SIG-M5 treated with dmso at 0.1 percent for 504 hours (cell line): ENCODE measurements at regions not wholly inside any gene's neighbourhood (a gene's known extent, or its start where the extent isn't known, plus 50 kb on each side); places are given as distances from the start of the nearest gene placed in this dataset.

Experiments used
- DNase-seq: peaks from one replicate; lab custom pipeline; 2025; ENCODE audit not compliant: unreplicated experiment; lab: John Stamatoyannopoulos, UW

DNA sequence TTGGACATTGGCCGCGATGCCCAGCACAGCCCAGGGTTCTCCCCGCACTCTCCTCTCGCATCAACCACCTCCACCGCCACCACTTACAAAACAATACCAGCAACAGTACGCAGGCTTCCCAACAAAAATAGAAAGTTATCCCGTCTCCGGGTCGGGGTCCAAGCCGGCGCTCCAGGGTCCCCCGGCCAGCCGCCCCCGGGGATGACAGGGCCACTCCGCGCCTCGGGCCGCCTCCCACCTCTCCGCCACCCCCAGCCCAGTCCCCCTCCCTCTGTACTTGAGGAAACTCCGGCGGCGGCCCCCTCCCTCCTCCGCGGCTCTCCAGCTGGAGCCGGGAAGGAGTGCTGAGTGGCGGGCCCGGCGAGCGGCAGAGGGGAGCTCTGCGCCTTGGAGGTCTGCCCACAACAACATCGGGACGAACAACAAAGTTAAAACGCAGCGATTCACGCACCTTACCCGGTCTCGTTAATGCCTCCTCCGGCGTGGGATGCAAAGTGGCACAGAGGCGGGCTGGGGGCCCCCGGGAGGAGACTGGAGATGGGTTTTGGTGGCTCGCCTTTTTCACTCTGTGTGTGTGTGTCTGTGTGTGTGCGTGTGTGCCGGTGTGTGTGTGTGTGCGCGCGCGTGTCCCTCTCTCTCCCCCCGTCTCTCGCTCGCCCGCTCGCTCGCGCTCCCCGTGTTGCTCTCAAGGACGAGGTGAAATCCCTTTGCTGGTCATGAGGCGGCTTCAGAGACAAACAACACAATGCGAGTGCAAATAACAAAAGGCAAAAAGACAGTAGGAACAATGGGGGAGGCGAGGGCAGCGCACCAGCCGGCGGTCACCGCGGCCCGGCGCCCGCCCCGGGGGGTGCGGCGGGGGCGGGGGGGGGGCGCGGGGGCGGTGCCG lies 386.8 kb downstream of the BCAT1 start:
- no peak for DNase-seq

DNA sequence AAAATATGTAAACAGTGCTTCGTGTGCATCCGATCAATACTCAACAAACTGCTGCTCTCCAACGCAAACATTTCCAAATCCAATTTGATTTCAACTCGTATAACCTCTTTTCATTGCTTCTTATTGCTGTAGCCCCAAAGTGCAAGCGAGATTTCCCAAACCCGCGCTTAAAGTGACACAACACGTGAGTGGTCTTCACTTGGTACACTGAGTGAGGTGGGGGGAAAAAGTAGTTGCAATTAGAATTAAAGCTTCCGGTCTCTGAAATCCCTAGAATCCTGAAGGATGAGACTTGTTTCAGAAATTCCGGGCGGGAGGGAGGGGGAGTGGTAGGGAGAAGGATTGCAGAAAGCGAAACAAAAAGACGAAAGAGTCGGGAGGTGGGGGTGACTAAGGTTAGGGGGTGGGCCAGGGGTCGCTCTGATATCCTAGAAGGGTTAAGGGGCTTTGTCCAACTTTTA lies 387.5 kb downstream of the BCAT1 start:
- DNase-seq: no peak

DNA sequence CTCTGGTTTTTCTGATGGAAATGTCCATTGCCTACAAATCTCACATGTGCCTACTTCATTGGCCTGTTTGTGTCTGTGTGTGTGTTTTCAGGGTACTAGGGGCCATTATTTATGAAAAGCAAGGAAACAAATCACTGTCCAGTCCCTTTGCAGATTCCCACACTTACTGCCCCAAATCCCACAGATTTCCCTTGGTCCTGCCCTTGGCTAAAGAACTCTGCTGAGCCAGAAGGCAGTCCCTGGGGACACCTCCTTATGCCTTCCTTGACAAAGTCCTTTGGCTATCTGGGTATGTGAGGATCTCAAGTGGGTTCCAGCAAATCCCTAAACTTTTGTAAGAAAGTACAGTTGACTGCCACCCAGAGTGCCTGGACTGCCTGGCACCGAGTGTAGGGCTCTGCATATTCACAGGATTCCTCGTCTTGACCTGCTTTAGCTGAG lies 388.1 kb downstream of the BCAT1 start:
- no peak for DNase-seq

DNA sequence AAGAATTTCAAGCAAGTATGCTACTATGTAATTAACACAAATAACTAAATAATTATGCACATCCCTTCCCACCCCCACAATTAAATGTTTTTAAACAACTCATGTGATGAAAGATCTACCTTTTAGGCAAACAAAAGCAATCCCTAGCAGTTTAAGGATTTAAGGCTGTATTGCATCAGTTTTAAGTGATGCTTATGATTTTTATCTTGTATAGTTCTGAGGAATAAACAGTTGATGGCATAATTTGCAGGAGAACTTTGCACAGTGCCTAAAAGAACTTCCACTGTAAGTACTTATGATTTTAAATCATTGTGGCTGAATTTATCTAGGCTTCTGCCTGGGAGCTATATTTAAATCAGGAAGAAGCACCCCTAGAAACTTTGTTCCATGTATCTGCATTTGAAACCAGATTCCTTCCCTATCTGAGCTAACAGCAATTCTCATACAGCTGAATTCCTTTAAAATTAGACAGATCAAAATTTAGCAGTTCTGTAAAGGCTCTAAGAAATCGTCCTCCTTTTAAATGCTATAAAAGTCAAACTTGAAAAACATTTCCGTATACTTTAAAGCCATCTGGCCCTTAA lies 388.6 kb downstream of the BCAT1 start:
- no peak for DNase-seq

DNA sequence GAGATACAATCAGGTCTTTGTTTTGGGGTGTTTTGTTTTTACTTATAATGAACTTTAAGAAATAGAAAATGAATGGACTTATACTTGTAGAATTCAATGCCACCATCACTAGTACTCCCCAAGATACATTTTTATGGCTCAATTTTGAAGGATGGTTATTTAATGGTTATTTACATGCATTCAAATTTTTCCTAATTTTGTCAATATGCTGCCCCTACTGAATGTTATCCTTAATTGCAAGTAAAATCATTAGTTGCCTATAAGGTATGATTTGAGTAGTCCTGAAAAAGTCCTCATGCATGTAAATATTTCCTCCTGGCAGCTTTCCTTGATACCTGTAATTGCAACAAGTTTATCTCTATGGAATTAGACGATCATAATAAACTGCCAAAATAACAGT lies 391.2 kb downstream of the BCAT1 start:
- no peak for DNase-seq

DNA sequence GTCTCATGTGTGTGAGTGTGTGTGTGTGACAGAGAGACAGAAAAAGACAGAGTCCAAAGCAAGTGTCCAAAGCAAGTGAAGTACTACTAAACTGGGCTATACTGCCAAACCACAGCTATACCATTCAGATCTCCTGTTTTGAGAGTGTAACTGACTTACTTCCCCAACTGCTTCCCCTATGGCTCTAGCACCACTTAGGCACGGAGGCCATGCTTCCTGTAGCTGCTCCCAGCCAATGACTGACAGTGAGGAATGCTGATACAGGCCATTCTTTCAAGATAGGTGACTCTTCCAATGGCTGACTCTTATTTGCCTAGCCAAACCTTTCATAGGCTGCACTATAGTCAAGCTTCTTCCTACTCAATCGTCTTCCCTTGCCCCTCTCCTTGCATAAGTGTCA lies 393.2 kb downstream of the BCAT1 start:
- no peak for DNase-seq

DNA sequence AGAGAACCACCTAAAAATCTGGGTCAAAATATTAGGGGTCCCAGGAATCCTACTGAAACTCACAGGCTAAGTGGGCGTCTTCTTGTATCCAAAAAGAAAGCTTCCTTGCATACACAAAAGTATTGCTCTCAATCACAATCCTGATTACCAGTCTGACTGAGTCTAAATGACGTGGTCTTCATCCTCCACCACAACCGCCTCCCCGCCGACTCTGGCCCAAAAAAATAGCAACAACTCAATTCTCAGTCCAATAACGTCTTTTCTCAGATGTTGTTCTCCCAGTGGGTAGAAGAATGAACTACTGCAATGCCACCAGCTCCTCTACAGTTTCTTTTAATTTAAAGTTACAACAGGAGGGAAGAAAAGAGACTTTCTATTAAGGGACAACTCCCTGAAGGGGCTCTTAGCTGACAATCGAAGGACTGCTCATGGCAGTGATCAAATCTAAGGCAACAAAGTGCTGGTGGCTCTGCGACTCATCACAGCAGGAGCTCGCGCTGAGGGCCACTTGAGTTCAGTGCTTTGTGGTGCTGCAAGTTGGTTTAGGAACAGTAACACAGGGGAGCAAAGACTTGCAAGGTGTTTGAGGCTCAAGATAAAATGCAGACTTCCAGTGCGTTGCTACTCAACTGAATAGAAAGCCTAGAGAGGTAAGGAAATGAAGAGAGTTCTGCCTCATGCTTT lies 394.1 kb downstream of the BCAT1 start:
- no peak for DNase-seq

DNA sequence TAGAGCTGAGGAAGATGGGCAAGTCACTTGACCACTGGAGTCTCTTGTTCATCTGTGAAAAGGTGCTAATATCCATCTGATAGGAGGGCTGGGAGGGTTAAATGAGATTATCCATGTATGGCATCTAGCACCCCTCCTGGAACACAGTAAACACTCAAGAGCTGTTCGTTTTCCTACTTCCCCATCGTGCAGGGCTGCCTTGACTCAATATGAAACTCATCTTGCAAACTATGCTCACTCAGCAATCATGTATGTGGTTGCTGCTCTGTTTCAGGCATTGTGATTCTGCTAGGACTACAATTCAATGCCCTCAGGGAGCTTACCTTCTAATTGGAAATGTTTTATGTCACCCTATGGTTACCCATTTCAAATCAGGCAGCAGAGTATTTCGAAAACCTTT lies 395.6 kb downstream of the BCAT1 start:
- DNase-seq: no peak

DNA sequence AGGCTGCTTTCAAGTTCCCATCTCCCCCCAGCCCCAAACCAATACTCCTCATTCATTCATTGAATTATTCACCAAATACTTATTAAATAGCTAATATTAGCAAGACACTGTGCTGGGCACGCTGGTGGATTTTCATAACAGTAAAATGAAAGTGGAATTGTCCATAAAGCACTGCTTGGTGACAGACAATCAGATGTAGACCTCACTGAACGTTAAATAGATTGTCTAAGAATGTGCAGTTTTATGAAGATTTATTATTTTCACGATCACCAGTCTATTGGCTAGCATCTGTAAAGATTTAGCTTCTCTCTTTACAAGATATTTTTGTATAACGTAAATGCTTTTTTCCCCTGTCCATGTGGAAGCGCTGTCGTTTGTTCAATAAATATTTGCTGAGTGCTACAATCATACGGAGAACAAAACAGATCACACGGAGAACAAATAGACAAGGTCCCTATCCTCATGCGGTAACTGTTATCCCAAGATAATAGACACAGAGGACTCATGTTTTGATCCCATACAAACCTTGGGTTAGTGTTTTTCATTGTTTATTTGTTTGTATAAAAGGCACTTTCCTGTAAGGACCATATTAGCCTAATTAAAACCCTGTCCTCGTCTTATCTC lies 397.6 kb downstream of the BCAT1 start:
- no peak for DNase-seq

DNA sequence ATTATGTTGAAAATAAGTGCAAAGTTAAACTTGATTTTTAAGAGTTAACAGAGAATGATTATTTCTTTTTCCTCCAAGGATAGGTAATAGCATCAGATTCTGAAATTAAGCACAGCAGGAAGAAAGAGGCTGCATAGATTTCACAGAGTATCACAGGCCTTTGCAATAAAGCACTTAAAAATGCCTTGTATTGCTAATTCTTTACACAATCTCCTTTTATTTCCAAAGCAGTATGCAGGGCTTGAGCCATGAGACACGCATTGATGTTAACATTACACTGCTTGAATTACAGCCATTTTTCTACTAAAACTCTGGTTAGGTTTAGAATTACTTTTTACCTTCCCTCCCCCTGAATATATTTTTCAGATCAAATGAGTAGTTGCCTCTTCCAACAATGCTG lies 398.3 kb downstream of the BCAT1 start:
- DNase-seq: no peak

DNA sequence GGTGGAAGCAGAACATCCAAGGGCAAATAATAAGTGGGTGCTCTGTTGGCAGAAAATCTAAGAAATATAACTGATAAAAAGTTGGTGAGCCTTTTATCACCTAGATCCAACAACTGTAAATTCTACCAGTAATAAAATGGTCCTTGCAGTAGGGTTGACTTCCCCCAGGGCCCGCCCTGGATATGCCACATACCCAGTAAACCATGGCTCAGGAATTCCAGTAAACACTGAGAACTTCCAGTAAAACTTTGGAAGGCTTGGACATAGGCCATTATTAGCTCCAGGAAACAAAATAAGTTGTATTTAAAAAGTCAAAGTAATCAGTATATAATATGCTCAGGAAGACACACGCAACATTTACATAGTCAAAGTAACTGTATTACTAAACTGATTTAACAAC lies 402.2 kb downstream of the BCAT1 start:
- DNase-seq: no peak

DNA sequence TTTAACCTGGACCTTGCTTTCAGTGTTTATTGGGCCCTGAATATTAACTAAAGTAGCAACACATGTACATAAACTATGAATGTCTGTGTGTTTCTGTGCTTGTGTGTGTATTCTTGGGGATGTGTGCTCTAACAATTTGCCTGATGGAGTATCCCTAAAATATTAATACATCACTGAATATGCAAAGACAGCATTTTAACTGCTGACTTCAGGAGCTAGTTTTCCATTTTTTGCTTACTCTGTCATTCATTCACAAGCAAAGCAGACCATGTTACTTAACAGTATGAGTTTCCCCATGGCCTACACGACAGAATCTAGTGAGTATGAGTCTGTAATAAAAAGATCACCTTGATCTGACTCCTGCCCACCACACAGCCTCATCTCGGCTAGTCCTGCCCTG lies 402.8 kb downstream of the BCAT1 start:
- no peak for DNase-seq

DNA sequence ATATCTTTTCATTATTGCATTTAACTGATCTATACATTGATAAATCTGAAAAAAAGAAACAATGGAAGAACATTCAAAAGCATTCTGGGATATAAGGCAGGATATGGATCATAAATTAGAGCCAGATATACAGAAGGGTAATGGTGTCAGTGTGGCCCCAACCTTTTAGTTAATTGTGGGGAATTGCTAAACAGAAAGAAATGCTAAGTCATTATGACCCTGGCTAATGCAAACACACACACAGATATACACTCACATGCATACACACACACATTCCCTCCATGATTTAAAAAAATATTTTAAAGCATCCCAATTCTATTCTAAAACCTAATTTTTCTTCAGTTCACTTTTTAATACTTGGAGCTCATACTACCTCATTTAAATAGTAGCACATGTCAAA lies 404.5 kb downstream of the BCAT1 start:
- no peak for DNase-seq

DNA sequence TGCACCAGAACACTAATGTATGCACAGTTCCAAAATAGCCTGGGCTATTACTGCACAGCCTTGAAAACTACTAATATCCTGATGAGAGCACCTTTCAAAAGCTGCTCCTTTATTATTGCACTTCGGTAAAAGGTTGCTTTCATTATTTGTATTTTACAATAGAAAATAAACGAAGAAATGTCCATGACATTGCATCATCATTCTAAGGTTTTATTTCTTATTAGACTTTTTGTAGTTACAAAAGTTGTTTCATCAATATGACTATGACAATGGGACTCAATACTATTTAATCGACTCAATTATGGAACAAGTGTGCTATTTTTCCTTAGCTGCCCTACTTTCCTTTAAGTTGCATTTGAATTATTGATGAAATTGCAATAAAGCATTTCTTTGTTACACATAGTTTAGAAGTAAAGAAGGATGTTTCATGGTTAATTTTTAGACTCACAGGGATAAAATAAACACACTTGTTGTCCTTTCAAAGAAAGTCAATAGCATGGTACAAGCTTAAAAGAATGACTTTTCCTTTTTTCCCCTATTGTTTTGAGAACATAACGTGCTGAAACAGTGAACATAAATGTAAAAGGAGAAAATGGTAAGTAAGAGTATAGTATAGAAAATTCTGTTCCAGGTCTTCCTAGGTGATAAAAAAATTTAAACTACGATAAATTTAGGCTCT lies 407.6 kb downstream of the BCAT1 start:
- no peak for DNase-seq

DNA sequence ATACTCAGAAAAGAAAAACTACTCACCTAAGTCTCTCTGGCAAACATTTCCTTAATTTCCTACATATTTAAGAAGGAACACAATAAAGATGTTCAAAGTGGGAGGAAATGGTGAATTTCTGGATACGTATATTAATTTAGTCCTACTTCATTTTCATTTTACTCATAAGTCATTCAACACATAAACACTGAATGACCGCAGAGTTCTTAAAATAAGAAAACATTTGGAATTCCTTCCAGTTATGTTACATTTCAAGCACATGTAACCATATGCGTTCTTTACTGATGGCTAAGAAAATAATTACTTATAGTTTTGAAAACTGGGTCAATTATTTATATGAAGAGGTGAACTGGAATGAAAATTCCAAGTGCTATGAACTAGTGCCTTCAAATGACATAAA lies 409.3 kb downstream of the BCAT1 start:
- DNase-seq: no peak

DNA sequence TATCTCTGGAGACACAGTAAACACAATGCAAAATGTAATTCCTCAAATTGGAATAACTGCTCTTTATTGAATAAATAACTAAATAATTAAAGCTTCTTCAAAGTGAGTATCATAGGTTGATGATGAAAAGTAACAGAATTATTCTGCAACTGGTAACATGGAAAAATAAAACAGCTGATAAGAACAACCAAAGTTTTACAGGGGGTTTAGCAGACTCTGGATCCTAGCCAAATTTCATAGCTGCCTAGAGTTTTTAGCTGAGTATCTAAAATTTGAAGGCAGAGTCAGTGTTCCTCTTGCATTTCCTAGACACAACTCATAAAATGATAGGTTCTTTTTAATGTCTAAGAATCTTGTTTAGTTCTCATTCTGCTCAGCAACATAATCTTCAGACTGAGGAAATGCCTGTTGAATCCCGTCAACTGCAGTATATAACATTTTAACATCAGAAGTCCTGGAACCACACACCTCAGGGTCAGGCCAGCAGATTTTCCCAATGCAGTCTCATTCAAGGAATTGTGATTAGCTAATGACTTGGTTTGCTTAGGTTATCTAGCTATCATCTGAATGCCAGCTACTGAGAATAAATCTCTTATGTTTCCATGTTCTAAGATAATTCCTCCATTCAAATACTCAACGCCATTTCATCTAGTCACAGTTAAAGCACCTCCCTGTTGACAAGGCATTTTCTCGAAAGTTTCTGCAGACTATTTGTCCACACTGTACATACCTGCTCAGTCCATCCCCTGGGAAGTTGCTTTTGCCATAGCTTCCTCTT lies 411.6 kb downstream of the BCAT1 start:
- DNase-seq: no peak

DNA sequence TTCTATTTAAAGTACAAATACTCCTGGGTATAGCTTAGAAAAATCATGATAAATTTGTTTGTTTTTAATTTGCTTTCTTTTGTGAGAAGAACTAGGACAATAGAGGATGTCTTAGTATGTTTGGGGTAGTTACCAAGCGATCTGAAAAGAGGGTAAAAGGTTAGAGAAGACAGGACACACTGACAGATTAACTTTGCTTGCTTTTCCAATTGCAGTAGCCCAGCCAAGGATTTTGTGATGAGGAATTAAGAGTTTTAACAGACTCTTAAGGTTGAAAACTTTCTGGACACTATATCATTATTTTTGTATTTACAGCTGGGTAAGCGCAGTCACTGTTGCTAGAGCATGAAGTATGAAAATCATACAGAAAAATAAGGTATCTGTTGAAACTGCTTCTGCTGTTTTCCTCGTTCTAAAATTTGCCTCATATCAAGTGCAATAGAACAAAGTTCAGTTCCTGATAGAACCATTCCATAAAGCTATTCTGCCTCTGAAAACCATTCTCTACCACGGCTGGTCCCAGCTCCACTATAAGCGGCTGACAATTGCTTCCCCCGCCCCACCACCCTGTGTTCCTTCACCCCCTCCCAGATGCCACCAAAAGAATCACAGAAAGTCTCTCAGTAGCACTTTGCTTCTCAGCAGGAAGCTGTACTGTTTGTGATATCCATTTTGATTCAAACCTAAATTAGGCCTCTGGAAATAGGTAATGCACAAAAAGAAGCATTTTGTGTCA lies 413.4 kb downstream of the BCAT1 start:
- no peak for DNase-seq

DNA sequence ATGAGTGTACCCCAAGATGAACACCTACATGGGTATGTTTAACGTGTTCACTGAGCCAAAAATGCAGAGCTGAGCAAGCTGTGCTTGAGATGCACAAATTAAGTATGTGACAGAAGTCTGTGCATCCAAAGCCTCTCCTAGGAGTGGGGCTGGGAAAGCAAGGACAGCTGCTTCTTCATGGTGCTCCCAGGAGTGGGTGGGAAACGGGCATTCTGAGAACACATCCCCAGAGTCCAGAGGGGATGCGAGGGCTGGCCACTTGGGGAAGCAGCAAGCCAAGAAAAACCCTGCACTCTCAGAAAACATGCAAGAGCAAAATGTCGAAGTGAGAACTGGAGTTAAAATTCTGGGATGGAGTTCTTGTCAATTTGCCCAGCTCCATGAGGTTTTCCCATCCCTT lies 414.3 kb downstream of the BCAT1 start:
- DNase-seq: no peak

DNA sequence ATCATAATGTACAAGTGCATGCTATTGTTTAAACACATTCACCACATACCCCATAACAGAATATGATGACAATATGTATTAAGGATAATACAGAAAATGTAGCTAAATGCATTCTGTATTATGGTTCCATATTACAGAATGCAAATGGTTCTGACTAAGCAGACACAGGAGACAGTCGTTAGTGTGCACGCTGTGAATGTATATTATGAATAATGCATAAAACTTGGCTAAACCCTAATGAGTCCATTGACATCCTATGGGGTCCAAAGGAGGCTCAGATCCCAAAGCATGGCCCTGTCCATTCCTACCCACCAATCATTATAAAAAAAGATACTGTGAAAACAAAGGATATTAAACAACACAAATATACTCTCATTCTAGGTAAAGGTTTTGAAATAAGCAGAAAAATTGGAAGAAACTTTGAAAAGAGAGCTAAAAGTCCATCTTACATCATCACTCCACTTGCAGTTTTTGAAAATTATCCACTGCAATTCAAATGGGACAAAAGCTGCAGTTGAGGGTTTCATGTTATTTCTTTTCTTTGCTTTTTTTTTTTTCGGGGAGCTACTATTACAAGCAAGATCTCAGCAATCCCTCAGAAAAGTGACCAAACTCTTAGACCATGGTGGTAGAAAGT lies 415.1 kb downstream of the BCAT1 start:
- DNase-seq: no peak
